NCI-H446 (cell line): ENCODE measurements at regions not wholly inside any gene's neighbourhood (a gene's known extent, or its start where the extent isn't known, plus 50 kb on each side); places are given as distances from the start of the nearest gene placed in this dataset.
A peak's percentile ranks its signal among the peaks of the same experiment; 100 is the strongest.

Source experiments
- DNase-seq, 2 experiments: peaks; one replicate each; lab custom pipeline; 2025; lab: John Stamatoyannopoulos, UW

DNA sequence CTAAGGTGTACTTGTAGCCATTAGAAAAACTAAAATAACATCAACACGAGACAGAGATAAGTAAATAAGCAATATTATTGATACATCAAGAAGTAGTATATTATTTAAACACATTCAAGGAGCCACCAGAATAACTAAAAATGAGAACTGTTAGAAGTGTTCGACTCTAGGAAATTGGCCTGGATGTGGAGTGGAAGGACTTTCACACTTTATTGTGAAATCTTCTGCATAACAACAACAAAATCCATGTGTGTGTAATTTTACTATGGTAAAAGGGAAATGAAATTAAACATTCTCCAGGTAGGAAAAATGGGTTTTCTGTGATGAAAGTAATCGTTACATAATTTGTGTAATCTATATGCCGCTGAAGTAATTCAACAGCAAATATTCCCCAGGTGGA is 96.3 kb upstream of the RNF152 start:
- DNase-seq: no peak

DNA sequence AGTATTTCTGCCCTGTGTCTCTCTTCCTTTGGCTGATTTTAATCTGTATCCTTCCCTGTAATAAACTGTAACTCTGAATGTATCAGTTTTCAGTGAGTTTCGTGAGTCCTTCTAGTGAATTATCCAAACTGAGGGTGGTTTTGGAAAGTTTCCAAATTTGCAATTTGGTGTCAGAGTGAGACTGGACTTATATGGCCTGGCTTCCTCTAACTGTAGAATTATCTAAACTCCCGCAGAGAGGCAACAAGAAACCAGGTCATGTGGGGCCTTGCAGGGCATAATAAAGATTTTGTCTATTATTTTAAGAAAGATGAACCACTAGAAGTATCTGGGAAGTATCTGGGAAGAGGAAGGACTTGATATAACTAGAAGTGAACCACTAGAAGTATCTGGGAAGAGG is 95.3 kb upstream of the RNF152 start:
- peak in 1 of 2 experiments; percentile 8 for DNase-seq

DNA sequence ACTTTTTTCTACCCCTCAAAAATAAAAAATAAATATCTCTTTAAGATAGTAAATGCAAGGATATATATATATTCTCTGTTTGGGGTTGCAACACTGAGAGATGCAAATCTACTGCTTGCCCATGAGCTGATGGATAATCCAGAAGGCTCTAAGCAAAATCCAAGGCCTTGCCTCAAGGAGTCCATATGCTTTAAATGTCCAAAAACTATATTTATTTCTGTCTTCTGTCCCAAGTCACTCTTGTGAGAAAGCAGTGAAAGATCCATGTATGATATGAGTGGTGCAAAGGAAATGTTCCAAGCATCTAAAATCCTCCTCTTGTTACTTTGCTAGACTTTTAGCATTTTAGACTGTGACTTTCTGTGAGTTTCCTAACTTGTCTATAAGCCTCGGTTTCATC is 92.9 kb upstream of the RNF152 start:
- no peak for DNase-seq

DNA sequence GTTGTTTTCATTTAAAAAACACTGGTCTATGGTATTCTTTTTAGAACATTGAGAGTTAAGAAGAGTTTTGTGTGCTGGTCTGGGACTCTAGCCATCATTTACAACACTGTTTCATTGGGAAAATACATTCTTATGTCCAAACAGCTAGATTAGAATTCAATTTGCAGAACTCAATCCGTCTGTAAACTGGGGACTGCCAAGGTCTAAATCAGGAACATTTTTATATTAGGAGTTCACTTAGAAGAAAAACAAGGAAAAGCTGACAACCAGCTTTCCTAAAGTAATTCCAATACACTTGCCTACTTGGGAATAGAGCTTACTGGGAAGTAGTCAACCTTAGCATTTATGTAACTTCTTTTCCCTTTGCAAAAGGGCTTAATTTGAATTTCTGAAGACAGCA is 91.5 kb upstream of the RNF152 start:
- no peak for DNase-seq

DNA sequence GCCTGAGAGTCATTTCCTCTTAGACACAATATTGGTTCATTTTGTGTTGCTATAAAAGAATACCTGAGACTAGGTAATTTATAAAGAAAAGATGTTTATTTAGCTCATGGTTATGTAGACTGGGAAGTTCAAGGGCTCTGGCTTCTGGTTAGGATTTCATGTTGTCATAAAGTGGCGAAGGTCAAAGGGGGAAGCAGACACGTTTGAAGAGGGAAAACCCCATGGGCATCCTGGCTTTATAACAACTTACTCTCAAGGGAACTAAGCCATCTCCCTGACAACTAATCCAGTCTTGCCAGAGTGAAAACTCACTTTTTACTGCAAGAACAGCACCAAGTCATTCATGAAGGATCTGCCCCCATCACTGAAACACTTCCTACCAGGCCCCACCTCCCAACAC is 89.7 kb upstream of the RNF152 start:
- no peak for DNase-seq

DNA sequence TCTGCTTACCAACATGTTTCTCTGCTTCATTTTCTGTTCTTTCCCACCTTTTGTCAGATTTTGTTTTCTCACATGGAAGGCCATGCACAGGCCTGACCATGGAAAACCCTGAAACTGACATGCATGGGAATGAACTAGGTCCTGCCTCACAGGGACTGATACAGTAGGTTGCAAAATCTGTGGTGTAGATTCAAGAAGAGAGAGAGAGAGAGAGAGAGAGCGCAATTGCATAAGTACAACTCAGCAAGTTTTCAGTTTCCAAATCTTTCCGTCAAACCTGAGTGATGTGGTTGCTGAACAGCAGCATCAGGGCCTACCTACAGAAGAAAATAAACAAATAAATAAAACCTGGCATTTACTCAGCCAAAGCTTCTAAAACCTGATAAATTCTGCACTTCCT is 87.5 kb upstream of the RNF152 start:
- no peak for DNase-seq

DNA sequence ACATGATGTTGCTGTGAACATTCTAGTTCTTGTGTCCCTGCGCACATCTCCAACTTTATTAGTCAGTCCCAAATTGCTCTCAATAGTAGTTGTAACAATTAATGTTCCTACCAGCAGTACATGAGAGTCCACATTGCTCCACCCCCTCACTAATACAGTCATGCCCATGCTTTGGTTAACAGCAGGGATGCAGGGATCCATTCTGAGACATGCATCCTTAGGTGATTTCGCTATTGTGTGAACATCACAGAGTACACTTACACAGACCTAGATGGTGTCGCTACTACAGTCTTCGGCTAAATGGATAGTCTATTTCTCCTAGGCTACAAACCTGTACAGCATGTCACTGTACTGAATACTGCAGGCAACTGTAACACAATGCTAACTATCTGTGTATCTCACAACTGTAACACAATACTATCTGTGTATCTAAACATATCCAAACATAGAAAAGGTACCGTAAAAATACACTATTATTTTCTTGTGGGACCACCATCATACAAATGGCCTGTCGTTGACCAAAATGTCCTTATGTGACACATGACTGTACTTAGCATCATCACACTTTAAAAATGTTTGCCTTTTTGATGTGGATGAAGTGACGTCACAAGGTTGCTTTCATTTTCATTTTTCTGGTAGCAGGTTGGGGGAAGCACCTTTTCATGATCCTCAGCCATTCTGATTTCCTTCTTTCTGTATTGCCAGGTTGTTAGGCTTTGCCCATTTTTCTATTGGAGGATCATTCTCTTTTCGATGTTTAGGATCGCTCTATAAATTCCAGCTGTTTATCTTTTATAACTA is 82.9 kb upstream of the RNF152 start:
- DNase-seq: no peak

DNA sequence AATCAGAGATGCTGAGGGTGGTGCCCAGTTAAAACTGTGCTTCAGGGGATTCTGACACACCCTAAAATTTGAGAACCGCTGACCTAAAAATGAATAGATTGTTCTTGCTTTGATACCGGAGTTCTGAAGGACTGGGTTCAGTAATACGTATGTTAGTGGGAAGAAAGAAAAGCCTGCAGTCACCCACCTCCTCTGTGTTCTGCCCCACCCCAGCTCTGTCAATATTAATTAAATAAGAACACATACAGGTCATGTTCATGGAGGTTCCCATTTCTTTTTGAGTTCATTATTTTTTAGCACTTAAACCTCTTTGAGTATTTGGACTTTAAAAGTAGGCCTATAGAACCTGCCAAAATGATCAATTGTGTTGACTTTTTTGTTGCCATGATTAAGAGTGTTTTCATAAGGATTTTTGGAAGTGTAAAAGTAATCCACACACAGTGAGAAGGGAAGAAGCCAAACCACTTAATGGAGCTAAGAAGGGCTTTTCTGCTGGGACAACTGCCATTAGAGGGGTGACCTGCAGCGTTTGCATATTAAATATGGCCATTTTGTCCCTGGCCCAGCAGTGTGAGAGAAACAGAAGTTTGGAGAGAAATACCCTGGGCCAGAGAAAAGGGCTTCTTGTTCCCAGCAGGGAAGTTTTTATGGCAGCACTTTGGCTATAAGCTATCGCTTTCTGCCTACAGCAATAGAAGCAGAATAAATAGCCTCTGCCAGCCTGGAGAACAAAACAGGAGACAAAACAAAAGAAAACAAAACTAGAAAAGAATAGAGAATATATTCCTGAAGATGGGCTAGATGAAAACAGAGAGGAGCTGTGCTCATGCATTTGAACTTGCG is 80.7 kb upstream of the RNF152 start:
- DNase-seq: no peak

DNA sequence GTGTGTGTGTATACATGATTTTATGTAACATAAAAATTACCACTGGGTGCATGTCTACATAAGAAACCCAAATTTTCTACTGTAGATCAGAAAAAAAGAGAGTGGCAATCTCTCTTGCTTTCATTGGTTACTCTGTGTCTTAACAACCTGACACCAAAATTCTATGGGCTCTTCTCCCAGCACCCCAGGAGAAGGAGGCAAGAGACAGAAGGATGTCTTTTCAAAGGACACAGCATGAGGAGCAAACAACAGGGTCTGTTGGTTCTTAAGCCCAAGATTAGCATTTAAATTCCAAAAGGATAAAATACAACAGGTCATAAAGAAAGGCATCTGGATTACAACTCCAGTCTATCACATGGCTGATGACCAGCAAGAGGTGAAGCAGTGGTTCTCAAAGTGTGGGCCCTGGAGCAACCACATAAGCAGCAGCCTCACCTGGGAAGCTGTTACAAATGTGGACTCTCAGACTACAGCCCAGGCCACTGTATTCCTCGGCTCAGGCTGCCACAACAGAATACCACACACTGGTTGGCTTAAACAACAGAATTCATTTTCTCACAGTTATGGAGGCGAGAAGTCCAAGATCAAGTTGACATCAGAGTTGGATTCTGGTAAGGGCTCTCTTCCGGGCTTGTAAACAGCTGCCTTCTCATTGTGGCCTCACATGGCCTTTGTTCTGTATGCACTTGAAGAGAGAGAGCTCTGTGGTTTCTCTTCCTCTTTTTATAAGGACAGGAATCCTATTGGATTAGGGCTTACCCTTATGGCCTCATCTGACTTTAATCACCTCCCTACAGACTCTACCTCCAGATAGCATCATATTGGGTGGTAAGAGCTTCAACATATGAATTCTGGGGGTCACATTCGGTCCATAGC is 79.8 kb upstream of the RNF152 start:
- no peak for DNase-seq

DNA sequence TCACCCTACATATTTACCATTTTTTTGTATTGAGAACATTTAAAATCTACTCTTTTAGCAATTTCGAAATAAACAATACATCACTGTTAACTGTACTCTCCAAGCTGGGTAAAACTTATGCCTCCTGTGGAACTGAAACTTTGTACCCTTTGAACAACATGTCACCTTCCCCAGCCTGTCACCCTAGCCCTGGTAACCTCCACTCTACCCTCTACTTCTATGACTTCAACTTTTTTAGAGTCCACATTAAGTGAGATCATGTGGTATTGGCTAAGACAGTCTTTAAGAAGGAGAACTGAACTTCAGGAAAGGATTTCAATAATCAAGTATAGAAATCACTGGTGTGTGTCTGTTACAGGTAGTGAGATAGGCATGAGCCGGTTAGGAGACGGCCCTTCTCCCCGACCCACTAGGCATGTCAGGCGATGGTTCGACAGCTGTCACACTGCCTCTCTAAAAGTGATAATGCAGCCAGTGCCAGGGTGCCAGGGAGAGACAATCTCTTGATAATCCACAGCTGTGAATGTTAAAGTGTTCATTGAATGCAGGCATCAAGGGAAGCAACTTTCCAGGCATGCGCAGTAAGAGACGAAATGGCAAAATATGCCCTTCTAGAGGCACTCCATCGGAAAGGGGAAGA is 74.6 kb upstream of the RNF152 start:
- DNase-seq: no peak

DNA sequence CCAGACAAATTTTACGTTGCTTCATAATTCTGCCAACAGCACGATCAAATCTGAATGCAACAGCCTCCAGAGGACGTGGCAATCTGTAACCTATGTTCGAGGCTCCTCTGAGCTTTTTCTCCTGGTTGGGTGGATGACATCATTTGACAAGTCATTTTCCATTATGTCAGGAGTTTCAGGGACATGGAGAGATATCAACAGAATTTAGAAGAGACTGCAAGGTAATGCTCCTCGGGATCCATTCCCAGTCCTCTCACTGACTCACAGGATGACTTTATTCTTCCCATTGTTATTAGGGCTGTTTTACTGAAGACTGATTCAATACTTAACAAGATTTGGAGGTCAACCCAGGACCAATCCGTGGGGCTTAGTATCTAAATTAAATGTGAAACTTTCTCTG is 72.5 kb upstream of the RNF152 start:
- DNase-seq: no peak

DNA sequence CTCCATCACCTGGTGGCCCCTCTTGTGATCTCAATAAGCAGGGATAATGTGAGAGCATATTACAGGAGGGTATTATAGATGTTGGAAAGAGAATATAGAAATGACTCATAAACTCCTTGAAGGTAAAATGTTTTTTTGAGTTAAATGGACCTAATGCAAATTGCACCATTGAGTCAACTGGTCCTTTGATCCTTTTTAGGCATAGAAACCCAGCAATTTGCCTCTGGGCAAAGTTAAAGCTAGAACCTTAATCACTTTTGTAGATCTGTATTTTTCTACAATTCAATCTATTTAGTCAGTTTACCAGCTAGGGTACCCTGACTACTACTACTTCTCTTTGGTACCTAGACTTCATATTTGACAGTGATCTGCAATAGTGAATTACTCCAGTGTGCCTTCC is 71.8 kb upstream of the RNF152 start:
- DNase-seq: no peak

DNA sequence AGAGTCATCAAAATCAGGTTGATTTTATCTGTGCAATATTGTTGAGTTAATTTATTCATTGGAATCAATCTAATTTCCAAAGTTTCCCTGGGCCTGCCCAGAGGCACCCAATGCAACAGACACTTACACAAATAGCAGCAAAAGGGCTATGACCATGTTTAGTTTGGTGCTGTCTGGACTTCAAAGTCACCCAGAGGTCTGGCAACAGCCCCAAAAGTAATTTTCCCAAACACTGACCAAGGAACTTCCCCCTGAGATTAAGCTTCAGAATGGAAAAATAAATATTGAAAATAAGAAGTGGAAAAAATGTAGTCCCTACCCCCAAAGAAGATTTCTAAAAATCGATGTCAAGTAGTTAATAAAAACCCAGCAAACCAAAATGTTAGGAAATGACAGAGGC is 70.9 kb upstream of the RNF152 start:
- DNase-seq: no peak

DNA sequence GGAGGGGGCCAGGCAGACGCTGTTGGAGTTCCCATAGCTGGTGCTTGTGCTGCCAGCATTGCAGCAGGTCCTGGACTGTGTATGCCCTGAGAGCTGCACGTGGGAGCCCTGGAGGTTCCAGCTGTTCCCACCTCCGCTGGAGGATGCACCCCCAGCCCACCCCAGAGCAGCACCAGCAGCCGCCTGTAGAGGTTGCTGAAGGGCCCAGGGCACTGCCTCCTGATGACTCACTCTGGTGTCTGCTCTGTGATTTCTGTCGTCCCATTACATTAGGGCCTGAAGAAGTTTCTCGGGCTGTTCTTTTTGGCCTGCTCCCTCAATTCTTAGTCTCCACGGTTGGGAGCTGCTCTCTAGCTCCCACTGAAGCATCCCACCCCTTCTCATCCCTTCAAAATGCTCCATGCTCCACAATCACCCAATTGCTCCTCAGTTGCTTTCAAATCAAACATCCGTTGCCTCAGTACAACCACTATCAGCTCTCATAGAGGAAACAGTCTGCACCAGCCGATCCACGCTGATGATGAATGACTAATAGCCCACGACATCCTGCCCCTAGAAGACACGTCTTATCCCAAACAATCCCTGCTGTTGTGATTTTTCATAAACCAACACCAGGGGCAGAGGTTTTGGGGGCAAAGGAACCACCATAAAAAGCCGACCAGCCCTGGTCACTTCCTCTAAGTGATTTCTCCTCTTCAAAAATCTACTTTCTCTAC is 65.2 kb upstream of the RNF152 start:
- DNase-seq: no peak

DNA sequence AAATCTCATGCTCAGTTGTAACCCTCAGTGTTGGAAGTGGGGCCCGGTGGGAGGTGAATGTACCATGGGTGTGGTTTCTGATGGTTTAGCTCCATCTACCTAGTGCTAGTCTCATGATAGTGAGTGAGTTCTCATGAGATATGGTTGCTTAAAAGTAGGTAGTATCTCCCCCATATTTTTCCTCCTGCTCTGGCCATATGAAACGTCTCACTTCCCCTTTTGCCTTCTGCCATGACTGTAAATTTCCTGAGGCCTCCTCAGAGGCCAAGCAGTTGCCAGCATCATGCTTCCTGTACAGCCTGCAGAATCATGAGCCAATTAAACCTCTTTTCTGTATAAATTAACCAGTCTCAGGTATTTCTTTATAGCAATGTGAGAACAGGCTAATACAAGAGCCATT is 62.8 kb upstream of the RNF152 start:
- no peak for DNase-seq

DNA sequence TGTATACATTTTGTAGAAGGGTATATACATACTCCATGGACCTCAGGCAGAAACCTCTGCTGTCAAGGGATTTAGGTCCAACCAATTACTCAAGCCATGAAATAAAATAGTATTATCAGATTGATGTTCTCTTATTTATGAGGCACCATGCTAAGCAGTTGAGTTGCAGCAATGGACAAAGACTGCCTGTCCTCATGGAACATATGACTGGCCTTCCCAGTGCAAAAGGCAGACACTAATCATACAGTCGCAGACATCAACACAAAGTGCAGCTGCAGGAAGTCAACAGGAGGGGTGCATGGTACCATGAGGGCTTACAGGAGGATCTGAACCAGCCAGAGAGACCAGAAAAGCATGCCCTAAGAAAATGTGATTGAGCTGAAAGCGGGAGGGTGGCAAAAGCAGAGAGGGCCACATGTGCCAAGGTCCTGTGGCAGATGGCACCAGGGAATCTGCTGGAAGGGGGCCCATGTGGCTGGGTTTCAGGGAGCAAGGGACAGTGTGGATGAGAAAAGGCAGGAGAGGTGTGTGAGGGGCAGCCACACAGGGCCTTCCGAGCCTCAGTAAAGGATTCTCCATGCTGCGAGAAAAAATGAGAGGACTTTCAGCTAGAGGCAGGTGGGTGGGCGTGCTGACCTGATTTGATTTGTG is 61.4 kb upstream of the RNF152 start:
- DNase-seq: no peak

DNA sequence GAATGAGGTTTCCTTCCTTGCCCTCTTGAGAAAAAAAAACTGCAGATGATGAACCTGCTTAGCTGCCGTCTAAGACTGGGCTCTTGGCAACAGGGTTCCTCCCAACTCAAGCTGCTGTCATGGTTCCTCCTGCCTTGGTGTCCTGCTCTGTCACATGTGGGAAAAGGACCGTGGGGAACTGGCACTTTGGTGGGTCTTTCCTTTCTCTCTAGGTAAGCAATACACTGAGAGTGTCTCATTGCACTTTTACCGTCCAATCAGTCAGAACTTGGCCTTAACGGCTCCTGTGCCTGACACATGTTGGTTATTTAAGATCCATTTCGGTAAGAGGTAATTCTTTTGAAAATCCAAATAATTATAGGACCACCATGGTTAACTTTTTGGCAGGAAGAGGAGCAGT is 60.8 kb upstream of the RNF152 start:
- DNase-seq: no peak

DNA sequence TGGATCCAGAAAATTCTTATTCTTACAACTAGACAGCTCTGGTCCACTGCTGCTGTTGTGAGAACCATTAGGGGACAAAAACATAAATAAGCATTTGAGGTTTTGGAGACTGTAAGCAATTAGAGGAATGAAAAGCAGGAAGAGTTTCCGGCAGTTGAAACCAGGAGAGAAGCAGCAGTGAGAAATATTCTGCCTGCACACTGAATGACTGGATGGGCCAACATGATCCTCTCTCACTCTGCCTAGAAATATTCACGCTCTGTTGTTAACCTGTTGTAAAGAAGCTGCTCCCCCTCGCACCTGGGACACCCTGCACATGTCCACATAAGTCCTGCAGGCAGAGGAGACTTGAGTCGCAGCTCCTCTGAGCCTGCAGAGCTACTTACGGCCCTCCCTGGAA is 60.4 kb upstream of the RNF152 start:
- DNase-seq: no peak

DNA sequence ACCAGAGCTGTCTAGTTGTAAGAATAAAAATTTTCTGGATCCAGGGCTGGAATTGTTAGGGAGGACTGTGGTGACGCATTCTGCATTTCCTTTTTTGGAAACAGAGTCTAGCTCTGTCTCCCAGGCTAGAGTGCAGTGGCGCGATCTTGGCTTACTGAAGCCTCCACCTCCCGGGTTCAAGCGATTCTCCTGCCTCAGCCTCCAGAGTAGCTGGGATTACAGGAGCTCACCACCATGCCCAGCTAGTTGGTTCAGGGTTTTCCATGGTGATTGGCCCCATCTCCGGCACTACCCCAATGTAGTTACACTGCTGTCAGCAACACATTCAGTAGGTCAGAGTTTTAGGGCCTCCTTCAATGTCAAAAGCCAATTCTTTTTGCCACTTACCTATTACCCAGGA is 58.6 kb upstream of the RNF152 start:
- DNase-seq: no peak

DNA sequence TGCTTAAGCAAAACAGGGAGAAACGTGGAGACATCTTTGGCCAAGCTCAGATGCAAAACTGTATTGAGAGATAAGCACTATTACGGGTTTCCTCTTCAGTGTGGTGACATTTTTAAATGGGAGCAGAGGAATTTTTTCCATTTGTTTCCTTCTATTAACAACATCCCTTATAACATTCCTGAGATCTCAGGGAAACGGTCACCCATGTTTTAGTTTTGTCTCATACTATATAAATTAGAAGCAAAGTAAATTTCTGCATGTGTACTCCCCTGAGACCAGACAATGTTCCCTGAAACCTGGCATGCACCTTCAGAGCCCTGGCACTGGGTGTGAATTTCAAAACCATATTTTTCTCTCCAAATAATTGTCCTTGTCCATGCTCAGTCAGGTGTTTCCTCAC is 57.6 kb upstream of the RNF152 start:
- no peak for DNase-seq

DNA sequence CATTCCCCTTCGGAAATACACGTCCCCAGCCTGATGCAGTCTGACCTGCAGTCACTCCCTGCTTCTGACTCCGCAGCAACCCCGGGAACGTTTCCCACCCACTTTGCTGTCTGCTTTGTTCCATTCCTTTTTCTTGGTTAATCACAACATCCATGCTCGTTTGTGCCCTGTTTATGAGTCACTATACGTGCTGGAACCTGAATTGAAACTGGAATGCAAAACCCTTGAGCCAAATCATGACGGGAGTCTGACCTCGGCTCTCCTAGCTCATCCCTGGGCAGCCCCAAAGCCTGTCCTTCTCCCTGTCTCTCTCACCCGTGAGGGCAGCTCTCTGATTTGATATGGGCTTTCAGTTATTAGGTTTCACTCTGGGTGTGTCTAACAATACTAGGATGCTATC is 57.1 kb upstream of the RNF152 start:
- DNase-seq: no peak
